ENCODE measurements at regions not wholly inside any gene's neighbourhood (a gene's known extent, or its start where the extent isn't known, plus 50 kb on each side); places are given as distances from the start of the nearest gene placed in this dataset.

GRCh38 chr9:80093695-80094094 lies 521.9 kb downstream of the TLE4 start:
- H3K4me3 ChIP-seq: no peak overlapping the region
- TF ChIP-seq POLR2A (IDR thresholded peaks at IDR 0.05): no peak
- TF ChIP-seq, protein P1, sequence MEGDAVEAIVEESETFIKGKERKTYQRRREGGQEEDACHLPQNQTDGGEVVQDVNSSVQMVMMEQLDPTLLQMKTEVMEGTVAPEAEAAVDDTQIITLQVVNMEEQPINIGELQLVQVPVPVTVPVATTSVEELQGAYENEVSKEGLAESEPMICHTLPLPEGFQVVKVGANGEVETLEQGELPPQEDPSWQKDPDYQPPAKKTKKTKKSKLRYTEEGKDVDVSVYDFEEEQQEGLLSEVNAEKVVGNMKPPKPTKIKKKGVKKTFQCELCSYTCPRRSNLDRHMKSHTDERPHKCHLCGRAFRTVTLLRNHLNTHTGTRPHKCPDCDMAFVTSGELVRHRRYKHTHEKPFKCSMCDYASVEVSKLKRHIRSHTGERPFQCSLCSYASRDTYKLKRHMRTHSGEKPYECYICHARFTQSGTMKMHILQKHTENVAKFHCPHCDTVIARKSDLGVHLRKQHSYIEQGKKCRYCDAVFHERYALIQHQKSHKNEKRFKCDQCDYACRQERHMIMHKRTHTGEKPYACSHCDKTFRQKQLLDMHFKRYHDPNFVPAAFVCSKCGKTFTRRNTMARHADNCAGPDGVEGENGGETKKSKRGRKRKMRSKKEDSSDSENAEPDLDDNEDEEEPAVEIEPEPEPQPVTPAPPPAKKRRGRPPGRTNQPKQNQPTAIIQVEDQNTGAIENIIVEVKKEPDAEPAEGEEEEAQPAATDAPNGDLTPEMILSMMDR (IDR thresholded peaks at IDR 0.05): no peak
- ATAC-seq (no peak), DNase-seq (no peak)
- H3K9me3 ChIP-seq: no peaks in the 10 kb centered on the region
- whole genome bisulfite sequencing, 4 donors: 33 to 46% (median 41%) methylated on average over 1 of the region's 1 CpG
- no peaks in the 10 kb centered on the region for H3K36me3 ChIP-seq
- intact Hi-C loops (cut with DNase I): no loop called here
- no peaks in the 10 kb centered on the region for H3K27me3 ChIP-seq
- H3K27ac ChIP-seq: no peak overlapping the region
- no peaks in the 10 kb centered on the region for H3K4me1 ChIP-seq

DNA sequence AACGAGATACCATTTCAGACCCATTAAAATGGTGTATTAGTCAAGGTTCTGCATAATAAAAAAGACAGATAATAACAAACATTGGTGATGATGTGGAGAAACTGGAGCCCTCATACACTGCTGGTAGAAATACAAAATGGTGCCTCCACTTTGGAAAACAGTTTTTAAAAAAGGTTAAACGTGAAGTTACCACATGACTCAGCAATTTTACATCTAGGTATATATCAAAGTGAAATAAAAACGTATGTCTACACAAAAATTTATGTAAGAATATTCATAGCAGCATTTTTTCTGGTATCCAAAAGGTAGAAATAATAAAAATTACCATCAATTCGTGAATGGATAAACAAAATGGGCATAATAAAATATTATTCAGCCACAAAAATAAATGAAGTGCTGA lies 519.8 kb downstream of the TLE4 start:
- Histone ChIP-seq H3K9me3 (no peaks in the 10 kb centered on the region), H3K4me1 (no peaks in the 10 kb centered on the region), H3K4me3 (no peak overlapping the region), H3K27me3 (no peaks in the 10 kb centered on the region), H3K36me3 (no peaks in the 10 kb centered on the region), H3K27ac (no peak overlapping the region)
- whole genome bisulfite sequencing, 4 donors: 66 to 74% (median 72%) methylated on average over 4 of the region's 4 CpGs
- DNase-seq: no peak
- ATAC-seq: no peak
- no peak for TF ChIP-seq POLR2A (IDR thresholded peaks at IDR 0.05)
- TF ChIP-seq, protein P1 (IDR thresholded peaks at IDR 0.05): no peak
- intact Hi-C loops (cut with DNase I): no loop called here

DNA sequence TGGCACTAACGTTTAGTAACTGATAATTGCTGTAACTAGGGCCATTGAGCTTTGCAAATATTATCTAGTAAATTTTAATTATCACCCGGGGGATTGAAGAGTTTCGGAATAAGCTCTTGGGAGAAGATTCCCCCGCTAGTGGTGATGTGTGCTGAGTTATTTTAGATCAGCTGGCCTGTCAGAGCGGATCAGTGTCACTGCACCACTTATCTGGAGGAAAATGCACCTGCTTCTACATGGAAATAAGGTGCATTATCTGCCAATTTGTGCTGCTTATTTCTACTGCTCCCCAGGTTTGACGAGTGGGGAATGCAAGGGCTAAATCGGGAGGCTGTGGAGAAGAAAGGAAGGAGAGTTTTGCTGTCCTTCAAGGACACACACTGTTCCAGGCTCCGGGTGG lies 518.6 kb downstream of the TLE4 start:
- WGBS, 4 donors: 62 to 72% (median 71%) methylated on average over 8 of the region's 8 CpGs
- no peak for DNase-seq
- intact Hi-C loops (cut with DNase I): no loop called here

GRCh38 chr9:80086822-80087345 lies 515.1 kb downstream of the TLE4 start:
- ATAC-seq (no peak), DNase-seq (no peak)
- no peak for TF ChIP-seq POLR2A (IDR thresholded peaks at IDR 0.05)
- TF ChIP-seq, protein P1 (IDR thresholded peaks at IDR 0.05): no peak
- WGBS, 4 donors: 58 to 83% (median 70%) methylated on average over 2 of the region's 2 CpGs
- H3K4me1 ChIP-seq: no peaks in the 10 kb centered on the region
- no peaks in the 10 kb centered on the region for H3K27me3 ChIP-seq
- H3K27ac ChIP-seq: no peak overlapping the region
- peaks cover 0 to 8% (median 0%) of the 10 kb centered on the region in 12 donors for H3K9me3 ChIP-seq
- H3K36me3 ChIP-seq: no peaks in the 10 kb centered on the region
- H3K4me3 ChIP-seq: no peak overlapping the region
- intact Hi-C loops (cut with DNase I): no loop called here

More for the DNA sequence above, 518.6 kb downstream of the TLE4 start:
- Histone ChIP-seq H3K9me3 (no peaks in the 10 kb centered on the region), H3K36me3 (no peaks in the 10 kb centered on the region), H3K4me3 (no peak overlapping the region), H3K27me3 (no peaks in the 10 kb centered on the region), H3K4me1 (no peaks in the 10 kb centered on the region), H3K27ac (no peak overlapping the region)
- no peak for ATAC-seq
- TF ChIP-seq POLR2A (IDR thresholded peaks at IDR 0.05): no peak
- TF ChIP-seq, protein P1 (IDR thresholded peaks at IDR 0.05): no peak
